ENCODE measurements at regions not wholly inside any gene's neighbourhood (a gene's known extent, or its start where the extent isn't known, plus 50 kb on each side); places are given as distances from the start of the nearest gene placed in this dataset.

- Histone ChIP-seq H3K9me1 (replicated peaks; ENCODE audit: control insufficient read depth, extremely low read depth, insufficient read depth, low read length) (no peaks in the 10 kb centered on the region), H3K4me1 (ENCODE audit: control insufficient read depth, extremely low read depth, insufficient read depth, low read length) (no peaks in the 10 kb centered on the region), H3K27ac (ENCODE audit: insufficient read depth, low read depth, low read length) (no peak overlapping the region), H3K4me2 (ENCODE audit: insufficient read depth, low read length) (no peak overlapping the region), H3K79me2 (ENCODE audit: control insufficient read depth, insufficient read depth, low read length) (no peaks in the 10 kb centered on the region), H3K4me3 (replicated peaks in 1 of 3; ENCODE audit: insufficient read depth in 1 of 3, low read depth in 1 of 3, low read length in 3 of 3) (no peak overlapping the region), H3K27me3 (ENCODE audit: control insufficient read depth in 2 of 2, insufficient read depth in 2 of 2, low read length in 2 of 2) (no peaks in the 10 kb centered on the region), H3K36me3 (ENCODE audit: control insufficient read depth in 2 of 2, extremely low read depth in 1 of 2, insufficient read depth in 2 of 2, low read length in 2 of 2) (no peaks in the 10 kb centered on the region), H3K9ac (replicated peaks; ENCODE audit: extremely low read depth, insufficient read depth, low read length) (no peak overlapping the region), H2AFZ (ENCODE audit: low read depth, low read length) (no peak overlapping the region), H4K20me1 (replicated peaks; ENCODE audit: control insufficient read depth, extremely low read depth, insufficient read depth, low read length) (no peaks in the 10 kb centered on the region), H3K9me3 (replicated peaks; ENCODE audit: control insufficient read depth, insufficient read depth, low read length) (no peaks in the 10 kb centered on the region)
- CTCF ChIA-PET, result no interaction called here
- dilution Hi-C loops (cut with MboI; ENCODE audit: extremely low pct_ligation_motif_present, low sequenced_read_pairs), result no loop called here
- intact Hi-C loops (cut with micrococcal nuclease), result no loop called here
- DNase-seq (ENCODE audit: low read depth, low spot score) (no peak), FAIRE-seq (no peak)
- TF ChIP-seq FOS (IDR thresholded peaks at IDR 0.05; ENCODE audit: borderline replicate concordance, insufficient read depth, low read length) (no peak), EZH2 (IDR thresholded peaks at IDR 0.05; ENCODE audit: borderline replicate concordance, low read depth, low read length, severe bottlenecking) (no peak), POLR2A (IDR thresholded peaks at IDR 0.05; ENCODE audit: low read depth, low read length) (no peak), JUN (IDR thresholded peaks at IDR 0.05; ENCODE audit: borderline replicate concordance, insufficient read depth, insufficient read length, low read depth) (no peak), POLR2AphosphoS5 (IDR thresholded peaks at IDR 0.05; ENCODE audit: insufficient read depth, low read depth, low read length) (no peak), MYC (IDR thresholded peaks at IDR 0.05; ENCODE audit: low read depth, low read length) (no peak), GATA2 (IDR thresholded peaks at IDR 0.05; ENCODE audit: insufficient read depth, insufficient read length, low read depth, low read length) (no peak)
- TF ChIP-seq, protein P1, sequence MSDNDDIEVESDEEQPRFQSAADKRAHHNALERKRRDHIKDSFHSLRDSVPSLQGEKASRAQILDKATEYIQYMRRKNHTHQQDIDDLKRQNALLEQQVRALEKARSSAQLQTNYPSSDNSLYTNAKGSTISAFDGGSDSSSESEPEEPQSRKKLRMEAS (IDR thresholded peaks at IDR 0.05; ENCODE audit: insufficient read depth, insufficient read length), result no peak
- TF ChIP-seq, protein P2, sequence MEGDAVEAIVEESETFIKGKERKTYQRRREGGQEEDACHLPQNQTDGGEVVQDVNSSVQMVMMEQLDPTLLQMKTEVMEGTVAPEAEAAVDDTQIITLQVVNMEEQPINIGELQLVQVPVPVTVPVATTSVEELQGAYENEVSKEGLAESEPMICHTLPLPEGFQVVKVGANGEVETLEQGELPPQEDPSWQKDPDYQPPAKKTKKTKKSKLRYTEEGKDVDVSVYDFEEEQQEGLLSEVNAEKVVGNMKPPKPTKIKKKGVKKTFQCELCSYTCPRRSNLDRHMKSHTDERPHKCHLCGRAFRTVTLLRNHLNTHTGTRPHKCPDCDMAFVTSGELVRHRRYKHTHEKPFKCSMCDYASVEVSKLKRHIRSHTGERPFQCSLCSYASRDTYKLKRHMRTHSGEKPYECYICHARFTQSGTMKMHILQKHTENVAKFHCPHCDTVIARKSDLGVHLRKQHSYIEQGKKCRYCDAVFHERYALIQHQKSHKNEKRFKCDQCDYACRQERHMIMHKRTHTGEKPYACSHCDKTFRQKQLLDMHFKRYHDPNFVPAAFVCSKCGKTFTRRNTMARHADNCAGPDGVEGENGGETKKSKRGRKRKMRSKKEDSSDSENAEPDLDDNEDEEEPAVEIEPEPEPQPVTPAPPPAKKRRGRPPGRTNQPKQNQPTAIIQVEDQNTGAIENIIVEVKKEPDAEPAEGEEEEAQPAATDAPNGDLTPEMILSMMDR (IDR thresholded peaks at IDR 0.05; ENCODE audit: extremely low read depth in 1 of 2, insufficient read depth in 1 of 2, low read depth in 1 of 2, low read length in 2 of 2), result no peak
- BruUV-seq (replicated peaks), result no TSS peak
- POLR2A ChIA-PET, result no interaction called here
These were observed 244.7 kb upstream of the GPR26 start for GRCh38 chr10:123421461-123421860.
